ENCODE measurements at regions not wholly inside any gene's neighbourhood (a gene's known extent, or its start where the extent isn't known, plus 50 kb on each side); places are given as distances from the start of the nearest gene placed in this dataset.
"Not testable (repeated sequence)": the region's sequence is repeated elsewhere in the genome, so short reads cannot be mapped to it uniquely, and the experiment has no call there.

- DNase-seq (ENCODE audit: low spot score): no peak
Observed at GRCh38 chr5:136466041-136466415, 100.7 kb upstream of the TRPC7 start.

DNA sequence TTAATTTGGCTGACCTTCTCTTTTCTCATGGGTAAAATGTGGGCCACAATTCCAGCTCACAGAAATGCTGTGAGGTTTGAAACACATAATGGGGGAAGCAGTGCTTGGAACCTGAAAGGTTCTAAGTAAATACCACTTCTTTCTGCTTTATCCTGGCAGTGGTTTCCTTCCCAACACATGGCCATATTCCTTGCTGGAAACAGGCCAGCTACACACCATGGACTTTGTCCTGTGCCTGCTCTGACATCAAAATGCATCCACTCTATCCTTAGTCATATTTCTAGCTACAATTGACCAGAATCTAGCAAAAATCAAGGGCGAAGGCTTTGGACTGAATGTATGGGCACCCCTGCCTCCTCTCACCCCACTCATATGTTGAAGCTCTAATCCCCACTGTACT lies 93.1 kb upstream of the TRPC7 start:
- no peak for DNase-seq (ENCODE audit: low spot score)

DNA sequence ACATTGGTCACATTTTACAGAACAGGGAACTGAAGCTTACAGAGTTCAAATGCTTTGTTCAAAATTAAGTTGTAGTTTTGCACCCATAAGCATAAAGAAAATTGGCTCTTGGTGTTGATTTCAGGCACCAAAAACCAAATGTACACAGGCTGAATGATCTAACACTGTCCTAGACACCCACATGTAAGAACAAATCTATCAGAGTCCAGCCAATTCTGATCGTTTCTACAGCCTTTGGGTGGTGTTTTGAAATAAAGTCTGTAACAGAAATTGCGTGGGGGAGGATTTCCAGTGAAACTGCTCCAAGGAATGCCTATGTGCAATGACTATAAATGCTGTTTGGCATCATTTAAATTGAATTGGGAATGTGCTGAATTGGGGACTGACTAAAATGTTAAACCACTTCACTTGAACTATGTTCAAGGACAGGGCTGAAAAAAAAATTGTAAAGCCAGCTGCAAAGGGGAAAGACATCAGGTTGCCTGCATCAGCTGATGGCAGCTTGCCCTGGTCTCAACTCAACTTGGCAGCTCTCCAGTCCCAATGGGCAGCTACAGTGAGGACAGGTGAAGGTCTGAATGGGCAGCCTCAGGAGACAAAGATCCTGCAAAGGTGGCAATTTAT lies 92.2 kb upstream of the TRPC7 start:
- DNase-seq (ENCODE audit: low spot score): peak; percentile 55

- no peak for DNase-seq (ENCODE audit: low spot score)
Observed at GRCh38 chr5:136455409-136455808, 90.1 kb upstream of the TRPC7 start.

DNA sequence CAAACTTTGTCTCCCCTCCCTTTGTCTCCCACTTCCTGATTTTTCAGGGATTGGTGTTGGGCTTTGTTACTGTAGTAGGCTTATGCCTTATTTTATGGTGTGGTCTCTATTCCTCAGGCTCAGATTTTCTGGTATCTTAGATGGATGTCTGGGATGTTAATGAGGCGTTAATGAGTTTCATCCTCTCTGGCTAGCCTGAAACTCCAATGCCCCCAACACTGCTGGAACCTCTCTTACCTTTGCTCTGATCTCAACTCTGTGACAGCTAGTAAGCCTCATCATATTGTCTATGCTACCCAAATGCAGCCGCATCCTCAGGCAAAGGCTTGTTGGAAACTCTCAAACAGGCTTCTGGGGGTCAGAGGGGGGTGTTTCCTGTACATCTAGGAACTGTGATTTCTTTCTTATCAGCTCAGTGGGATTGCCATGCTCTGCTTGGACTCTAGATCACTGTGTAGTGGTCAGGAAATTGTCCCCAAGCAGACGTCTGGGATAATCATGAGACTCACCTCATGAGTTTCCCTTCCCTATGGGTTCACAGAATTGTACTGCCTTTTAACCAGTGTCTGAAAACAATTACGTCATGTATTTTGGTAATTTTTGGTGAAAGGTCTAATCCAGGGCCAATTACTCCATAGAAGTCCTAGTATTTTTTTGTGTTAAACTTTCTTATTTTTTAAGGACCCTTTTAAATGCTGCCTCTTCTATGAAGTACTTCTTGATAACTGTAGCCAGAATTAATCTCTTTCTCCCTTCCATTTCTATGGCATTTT lies 88.8 kb upstream of the TRPC7 start:
- DNase-seq (ENCODE audit: low spot score): no peak

DNA sequence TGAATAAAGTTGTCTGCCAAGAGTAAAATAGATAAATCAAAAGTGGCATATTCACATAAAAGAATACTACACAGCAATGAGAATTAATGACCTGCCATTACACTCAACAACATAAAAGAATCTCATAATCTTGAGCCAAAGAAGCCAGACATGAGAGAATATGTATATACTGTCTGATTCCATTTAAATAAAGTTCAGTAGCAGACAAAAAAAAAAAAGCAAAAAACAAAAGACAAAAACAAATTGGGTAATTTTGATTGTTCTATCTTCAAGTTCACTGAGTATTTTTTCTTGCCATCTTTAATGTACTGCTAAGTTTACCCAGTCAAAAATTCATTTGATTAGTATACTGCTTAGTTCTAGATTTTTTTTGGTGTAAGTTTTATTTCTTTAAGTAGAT lies 87.9 kb upstream of the TRPC7 start:
- DNase-seq (ENCODE audit: low spot score): no peak

GRCh38 chr5:136447576-136447975 lies 82.2 kb upstream of the TRPC7 start:
- DNase-seq (ENCODE audit: low spot score): not testable (repeated sequence)

- DNase-seq (ENCODE audit: low spot score): no peak
Observed at GRCh38 chr5:136446565-136446964, 81.2 kb upstream of the TRPC7 start.

GRCh38 chr5:136444099-136444498 lies 78.8 kb upstream of the TRPC7 start:
- not testable (repeated sequence) for DNase-seq (ENCODE audit: low spot score)

- DNase-seq (ENCODE audit: low spot score): no peak
Observed at GRCh38 chr5:136439367-136439766, 74.0 kb upstream of the TRPC7 start.

GRCh38 chr5:136435946-136436543 lies 70.7 kb upstream of the TRPC7 start:
- no peak for DNase-seq (ENCODE audit: low spot score)

DNA sequence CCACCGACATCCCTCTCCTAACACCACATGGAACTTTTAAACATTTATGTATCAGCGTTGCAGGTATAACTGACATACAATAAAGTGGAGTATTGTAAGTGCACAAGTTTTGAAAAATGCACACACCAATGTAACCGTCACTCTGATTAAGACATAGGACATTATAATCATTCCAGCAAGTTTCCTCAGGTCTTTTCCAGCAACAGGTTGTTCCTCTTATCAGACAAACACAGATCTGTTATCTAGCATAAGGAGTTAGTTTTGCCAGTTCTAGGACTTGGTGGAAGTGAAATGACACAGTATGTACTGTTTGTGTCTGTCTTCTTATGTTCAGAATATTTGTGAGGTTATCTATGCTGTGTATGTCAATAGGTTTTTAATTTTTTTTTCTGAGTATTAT lies 69.5 kb upstream of the TRPC7 start:
- no peak for DNase-seq (ENCODE audit: low spot score)

- no peak for DNase-seq (ENCODE audit: low spot score)
Observed at GRCh38 chr5:136432705-136433104, 67.4 kb upstream of the TRPC7 start.

DNA sequence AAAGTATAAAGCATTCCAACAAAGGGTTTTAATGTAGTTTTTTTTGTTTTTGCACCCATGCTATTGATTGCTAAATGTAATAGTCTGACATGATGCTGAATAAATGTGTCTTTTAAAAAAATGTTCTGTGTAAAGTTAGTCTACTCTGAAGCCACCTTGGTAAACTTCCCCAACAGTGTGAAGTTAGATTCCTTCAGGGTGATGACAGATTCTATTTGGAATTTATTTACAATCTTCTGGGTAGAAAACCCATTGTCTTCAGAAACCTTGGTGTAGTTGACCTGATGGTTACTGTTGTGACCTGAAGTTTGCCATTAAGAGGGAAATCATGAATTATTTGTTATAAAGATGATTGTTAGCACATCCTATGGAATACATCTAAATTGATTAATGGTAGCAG lies 64.7 kb upstream of the TRPC7 start:
- no peak for DNase-seq (ENCODE audit: low spot score)

GRCh38 chr5:136427426-136427825 lies 62.1 kb upstream of the TRPC7 start:
- no peak for DNase-seq (ENCODE audit: low spot score)

- no peak for DNase-seq (ENCODE audit: low spot score)
Observed at GRCh38 chr5:136425921-136426320, 60.6 kb upstream of the TRPC7 start.

DNA sequence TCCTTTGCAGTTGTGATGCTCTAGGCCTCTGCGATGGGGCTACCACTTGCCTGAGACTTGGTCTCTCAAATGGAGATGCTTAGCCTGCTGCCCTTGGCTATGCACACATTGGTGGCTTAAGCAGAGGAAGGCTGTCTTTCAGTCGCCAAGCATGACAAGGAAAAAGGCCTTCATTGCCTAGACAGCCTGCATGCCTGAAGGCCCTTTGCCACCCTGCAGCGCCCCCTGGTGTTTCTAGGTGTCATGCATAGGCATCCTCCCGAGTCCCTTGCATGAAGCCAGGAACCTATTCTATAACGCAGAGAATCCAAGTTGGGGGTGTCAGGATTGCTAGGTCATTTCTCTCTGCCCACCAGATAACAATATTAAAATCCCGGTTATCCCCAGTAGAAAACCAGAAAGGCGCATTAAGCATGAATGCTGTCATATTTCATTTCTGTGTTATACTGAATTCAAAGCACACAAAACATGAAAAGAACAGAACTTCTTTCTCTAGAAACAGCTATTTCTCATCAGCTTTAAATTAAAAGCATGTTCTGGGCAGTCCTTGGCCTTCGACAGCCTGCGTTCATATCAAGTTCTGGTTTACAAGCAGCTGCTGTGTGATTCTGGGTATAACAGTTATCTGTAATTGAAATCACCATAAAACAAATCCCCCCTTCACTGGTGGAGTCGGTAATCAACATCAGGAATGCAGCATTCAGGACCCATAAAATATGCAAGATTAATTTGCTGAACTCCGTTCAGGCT lies 59.7 kb upstream of the TRPC7 start:
- peak; percentile 71 for DNase-seq (ENCODE audit: low spot score)

DNA sequence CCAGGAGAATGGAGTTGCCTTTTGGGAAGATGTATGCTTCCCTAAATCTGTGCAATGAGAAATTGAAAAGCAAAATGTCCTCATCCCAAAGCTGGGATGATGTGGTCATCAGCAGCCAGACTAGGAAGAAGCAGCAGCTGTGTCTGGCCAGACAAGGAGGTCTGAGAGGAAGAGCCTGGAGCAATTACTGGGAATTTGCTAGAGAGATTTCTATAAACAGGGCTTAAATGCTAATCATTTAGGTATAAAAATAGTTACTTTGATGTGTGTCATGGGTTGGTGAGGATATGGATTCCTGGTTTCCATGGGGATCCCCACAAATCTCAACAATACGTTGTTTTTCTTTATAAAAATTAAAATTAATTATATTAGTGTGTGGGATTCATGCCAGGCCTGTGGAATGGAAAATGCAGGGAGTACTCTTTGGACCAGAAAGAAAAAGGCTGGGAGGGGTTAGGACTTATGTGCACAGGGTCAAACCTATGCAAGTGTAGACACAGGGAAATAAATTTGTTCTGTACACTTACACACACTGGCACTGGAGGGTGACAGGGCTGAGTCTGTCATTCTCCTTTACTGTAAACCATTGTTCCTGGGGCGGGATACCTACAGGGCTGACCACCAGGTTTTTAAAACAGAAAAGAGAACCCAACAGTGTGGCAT lies 58.7 kb upstream of the TRPC7 start:
- no peak for DNase-seq (ENCODE audit: low spot score)

DNA sequence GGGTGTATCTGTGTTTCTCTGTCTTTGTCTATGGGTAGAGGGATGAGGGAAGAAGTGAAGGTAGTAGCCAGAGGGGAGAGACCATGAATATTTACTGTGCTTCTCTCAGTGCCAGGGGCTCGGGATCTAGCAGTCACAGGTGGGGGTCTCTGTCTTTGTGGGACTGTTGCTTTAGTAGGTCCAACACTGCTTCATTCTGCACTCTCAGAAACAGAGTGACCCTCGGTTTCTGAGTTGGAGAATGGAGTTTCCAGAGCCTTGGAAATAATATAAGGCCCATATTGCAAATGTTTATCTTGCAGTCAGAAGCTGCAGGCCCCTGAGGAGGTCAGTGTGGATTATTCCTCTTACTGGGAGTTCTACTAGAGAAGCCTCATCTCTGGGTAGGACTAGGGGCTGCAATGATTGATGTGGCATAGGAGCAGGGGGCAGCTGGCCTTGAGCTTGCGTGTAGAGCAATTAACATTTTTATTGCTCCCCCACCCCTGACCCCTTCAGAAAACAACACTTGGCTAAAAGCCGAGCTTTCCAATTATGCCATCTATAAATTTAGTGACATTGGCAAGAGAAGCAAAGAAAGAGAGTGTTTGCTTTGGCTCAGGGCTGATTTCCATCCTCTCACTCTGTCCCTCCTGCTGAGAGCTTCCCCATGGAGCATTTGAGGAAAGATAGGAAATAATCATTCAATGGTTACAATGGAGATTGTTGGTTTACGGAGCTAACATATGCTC lies 55.0 kb upstream of the TRPC7 start:
- no peak for DNase-seq (ENCODE audit: low spot score)

GRCh38 chr5:136418301-136418700 lies 53.0 kb upstream of the TRPC7 start:
- no peak for DNase-seq (ENCODE audit: low spot score)

Data from Ammon's horn (tissue), 1 donor.